HCT116 (cell line): ENCODE measurements at regions not wholly inside any gene's neighbourhood (a gene's known extent, or its start where the extent isn't known, plus 50 kb on each side); places are given as distances from the start of the nearest gene placed in this dataset.

Experiments
- ATAC-seq: fragments of 200-7000 bp; cut with Tn5 transposase; 2 replicates; pipeline ENCODE4 v1.9.1; 2020; ENCODE audit warnings: mild to moderate bottlenecking, moderate library complexity
- BruUV-seq: library from RNA; stranded (reverse); fragments of 400-500 nt; replicated peaks from 2 replicates; lab custom pipeline; 2021; lab: Mats Ljungman, UMichigan
- CTCF ChIA-PET: fragments of 300-600 bp; sonication (Branson Sonifier 250); formaldehyde crosslinking; loops from one replicate; lab custom pipeline; 2021; ENCODE audit warnings: antibody characterized with exemption; lab: Charles Lee
- POLR2A ChIA-PET: fragments of 300-600, 350-600 bp; sonication (Branson Sonifier 250); formaldehyde crosslinking; loops from one replicate; lab custom pipeline; 2021; ENCODE audit warnings: antibody characterized with exemption; lab: Charles Lee
- RAD21 ChIA-PET, 2 experiments: fragments of 300-600 bp; sonication (Branson Sonifier 250); formaldehyde crosslinking; loops; one replicate each; lab custom pipeline; 2023; ENCODE audit warnings: low total read pairs in 2 of 2; ENCODE audit not compliant: uncharacterized antibody in 2 of 2, unreplicated experiment in 2 of 2, low non-redundant PET in 1 of 2; lab: Charles Lee
- DNase-seq: peaks from one replicate; pipeline ENCODE4 v3.0.0-alpha.2; 2010; ENCODE audit warnings: low read depth, low spot score
- H2AFZ ChIP-seq: fragments of 200-600 bp; shearing (Covaris generic), sonication (generic); 2 replicates; pipeline ENCODE4 v1.6.1; 2017; ENCODE audit warnings: low read depth, mixed run types, mixed read lengths, antibody characterized with exemption, low read length; ENCODE audit not compliant: poor library complexity, severe bottlenecking
- H3K27ac ChIP-seq: 2 replicates; pipeline ENCODE4 v1.5.1; 2012; ENCODE audit warnings: low read depth, low read length
- H3K27me3 ChIP-seq: fragments of 200-600 bp; sonication (generic); 2 replicates; pipeline ENCODE4 v1.6.1; 2016; ENCODE audit warnings: mixed run types, low read length, mixed read lengths; ENCODE audit not compliant: insufficient read depth
- H3K36me3 ChIP-seq, 2 experiments: fragments of 200-500 bp in 1 of 2; fragments of 200-600 bp in 1 of 2; sonication (Bioruptor generic) in 1 of 2; sonication (generic) in 1 of 2; 2 replicates each; pipeline versions ENCODE4 v1.5.1 to v1.6.1; 2014 to 2016; ENCODE audit warnings: low read length in 2 of 2, inconsistent platforms in 1 of 2, mixed read lengths in 1 of 2, mixed run types in 1 of 2; ENCODE audit not compliant: insufficient read depth in 2 of 2, control insufficient read depth in 1 of 2
- H3K4me1 ChIP-seq, 2 experiments: fragments of 200-600 bp in 1 of 2; sonication (generic) in 1 of 2; 2 replicates each; pipeline versions ENCODE4 v1.5.1 to v1.6.1; 2012 to 2017; ENCODE audit warnings: low read length in 2 of 2, inconsistent platforms in 1 of 2, mild to moderate bottlenecking in 1 of 2, mixed read lengths in 1 of 2, mixed run types in 1 of 2, moderate library complexity in 1 of 2; ENCODE audit not compliant: insufficient read depth in 2 of 2, control insufficient read depth in 1 of 2
- H3K4me2 ChIP-seq: fragments of 200-600 bp; sonication (generic); 2 replicates; pipeline ENCODE4 v1.6.1; 2017; ENCODE audit warnings: mixed run types, low read length, mixed read lengths
- H3K4me3 ChIP-seq, 2 experiments: fragments of 200-600 bp in 1 of 2; sonication (generic) in 1 of 2; replicated peaks in 1 of 2; 2 replicates each; pipeline ENCODE4 v1.5.1; 2011 to 2016; ENCODE audit warnings: low read length in 2 of 2, control low read depth in 1 of 2, low read depth in 1 of 2, mild to moderate bottlenecking in 1 of 2, mixed read lengths in 1 of 2, mixed run types in 1 of 2
- H3K79me2 ChIP-seq: fragments of 200-600 bp; sonication (generic); 2 replicates; pipeline ENCODE4 v1.6.1; 2017; ENCODE audit warnings: mild to moderate bottlenecking, mixed run types, low read length, moderate library complexity, mixed read lengths; ENCODE audit not compliant: insufficient read depth
- H3K9ac ChIP-seq: fragments of 200-600 bp; sonication (generic); 2 replicates; pipeline ENCODE4 v1.6.1; 2016; ENCODE audit warnings: low read length, mixed read lengths
- H3K9me2 ChIP-seq: fragments of 200-600 bp; sonication (generic), shearing (Covaris generic); 2 replicates; pipeline ENCODE4 v1.6.1; 2017; ENCODE audit warnings: mixed run types, mild to moderate bottlenecking, moderate library complexity; ENCODE audit not compliant: insufficient read depth
- H3K9me3 ChIP-seq, 2 experiments: fragments of 200-500 bp in 1 of 2; fragments of 200-600 bp in 1 of 2; sonication (Bioruptor generic) in 1 of 2; sonication (generic) in 1 of 2; 2 replicates each; pipeline ENCODE4 v1.6.1; 2014 to 2017; ENCODE audit warnings: low read length in 2 of 2, mixed read lengths in 2 of 2, inconsistent platforms in 1 of 2, low read depth in 1 of 2, mild to moderate bottlenecking in 1 of 2, mixed run types in 1 of 2, moderate library complexity in 1 of 2; ENCODE audit not compliant: control insufficient read depth in 1 of 2, insufficient read depth in 1 of 2
- H4K20me1 ChIP-seq: fragments of 200-600 bp; sonication (generic), shearing (Covaris generic); 2 replicates; pipeline ENCODE4 v1.6.1; 2017; ENCODE audit warnings: mixed run types, mild to moderate bottlenecking, moderate library complexity; ENCODE audit not compliant: insufficient read depth
- ATF3 ChIP-seq: IDR thresholded peaks from 2 replicates; pipeline ENCODE4 v1.6.1; 2012
- CBX3 ChIP-seq: IDR thresholded peaks from 2 replicates; pipeline ENCODE4 v1.6.1; 2012; ENCODE audit warnings: low read depth
- CTCF ChIP-seq, 3 experiments: fragments of 200-600 bp in 1 of 3; sonication (generic) in 1 of 3; IDR thresholded peaks in 2 of 3; conservative IDR thresholded peaks in 1 of 3; 2 replicates each; pipeline ENCODE4 v1.5.1; 2012 to 2017; ENCODE audit warnings: low read depth in 2 of 3, low read length in 2 of 3, antibody characterized with exemption in 1 of 3, borderline replicate concordance in 1 of 3, control low read depth in 1 of 3, mild to moderate bottlenecking in 1 of 3, mixed read lengths in 1 of 3, mixed run types in 1 of 3, moderate library complexity in 1 of 3; ENCODE audit not compliant: insufficient read depth in 1 of 3
- EGR1 ChIP-seq: IDR thresholded peaks from 2 replicates; pipeline ENCODE4 v1.6.1; 2012; ENCODE audit warnings: low read depth
- ELF1 ChIP-seq: IDR thresholded peaks from 2 replicates; pipeline ENCODE4 v1.6.1; 2012; ENCODE audit warnings: low read depth, borderline replicate concordance
- EZH2 ChIP-seq: fragments of 200-600 bp; sonication (generic); IDR thresholded peaks from 2 replicates; pipeline ENCODE4 v1.6.1; 2017; ENCODE audit warnings: antibody characterized with exemption, mixed run types
- EZH2phosphoT487 ChIP-seq: fragments of 200-600 bp; IDR thresholded peaks from 2 replicates; pipeline ENCODE4 v1.6.1; 2018; ENCODE audit warnings: antibody characterized with exemption, borderline replicate concordance
- JUND ChIP-seq: IDR thresholded peaks from 2 replicates; pipeline ENCODE4 v1.6.1; 2012
- MAX ChIP-seq: IDR thresholded peaks from 2 replicates; pipeline ENCODE4 v1.6.1; 2012
- POLR2AphosphoS5 ChIP-seq: IDR thresholded peaks from 2 replicates; pipeline ENCODE4 v1.6.1; 2011; ENCODE audit warnings: mild to moderate bottlenecking, low read depth, low read length, moderate library complexity
- SP1 ChIP-seq: IDR thresholded peaks from 2 replicates; pipeline ENCODE4 v1.6.1; 2012; ENCODE audit warnings: low read depth
- SRF ChIP-seq: IDR thresholded peaks from 2 replicates; pipeline ENCODE4 v1.6.1; 2012; ENCODE audit warnings: low read depth
- TCF7L2 ChIP-seq: IDR thresholded peaks from 2 replicates; pipeline ENCODE4 v1.7.0; 2011; ENCODE audit warnings: borderline replicate concordance, inconsistent platforms; ENCODE audit not compliant: insufficient read depth, insufficient read length; ENCODE audit errors: extremely low read depth
- YY1 ChIP-seq: IDR thresholded peaks from 2 replicates; pipeline ENCODE4 v1.6.1; 2011; ENCODE audit warnings: low read length, low read depth, moderate library complexity, mild to moderate bottlenecking; ENCODE audit not compliant: insufficient replicate concordance; ENCODE audit errors: extremely low read depth
- ZFX ChIP-seq: fragments of 450-650 bp; IDR thresholded peaks from 2 replicates; pipeline ENCODE4 v1.6.1; 2017
- ZNF274 ChIP-seq: fragments of 200-500 bp; sonication (Bioruptor generic); IDR thresholded peaks from 2 replicates; pipeline ENCODE4 v1.6.1; 2014; ENCODE audit warnings: mild to moderate bottlenecking, low read depth, low read length, inconsistent platforms
- intact Hi-C: fragments of 100-400 bp; cut with micrococcal nuclease; formaldehyde crosslinking; loops from 2 replicates; pipeline ENCODE4 v1.10.0; 2022

- H3K4me1 ChIP-seq: no peaks in the 10 kb centered on the region
- ATAC-seq (no peak), DNase-seq (no peak)
- no peaks in the 10 kb centered on the region for H3K27me3 ChIP-seq
- ChIA-PET CTCF (no interaction called here), POLR2A (no interaction called here), RAD21 (no interaction called here)
- H3K9me2 ChIP-seq: no peaks in the 10 kb centered on the region
- H3K4me3 ChIP-seq: no peak overlapping the region
- no TSS peak for BruUV-seq
- H3K27ac ChIP-seq: no peak overlapping the region
- H3K9me3 ChIP-seq: no peaks in the 10 kb centered on the region
- H3K9ac ChIP-seq: no peak overlapping the region
- TF ChIP-seq EGR1: no peak
- TF ChIP-seq JUND: no peak
- TF ChIP-seq ELF1: no peak
- TF ChIP-seq ZNF274: no peak
- no peak for TF ChIP-seq POLR2AphosphoS5
- no peak for TF ChIP-seq MAX
- no peak for TF ChIP-seq TCF7L2
- no peak for TF ChIP-seq EZH2
- no peak for TF ChIP-seq EZH2phosphoT487
- no peaks in the 10 kb centered on the region for H4K20me1 ChIP-seq
- no peaks in the 10 kb centered on the region for H3K36me3 ChIP-seq
- no peak overlapping the region for H3K4me2 ChIP-seq
- intact Hi-C loops: no loop called here
- H3K79me2 ChIP-seq: no peaks in the 10 kb centered on the region
- H2AFZ ChIP-seq: no peak overlapping the region
Observed at GRCh38 chrX:3450881-3451570, 104.6 kb upstream of the MXRA5 start.

GRCh38 chrX:3449287-3449686 is 102.8 kb upstream of the MXRA5 start:
- Histone ChIP-seq H3K36me3 (no peaks in the 10 kb centered on the region), H3K4me3 (no peak overlapping the region), H3K27me3 (no peaks in the 10 kb centered on the region), H4K20me1 (no peaks in the 10 kb centered on the region), H3K4me2 (no peak overlapping the region), H3K79me2 (no peaks in the 10 kb centered on the region), H3K9me3 (no peaks in the 10 kb centered on the region), H3K4me1 (no peaks in the 10 kb centered on the region), H2AFZ (no peak overlapping the region), H3K9ac (no peak overlapping the region), H3K9me2 (no peaks in the 10 kb centered on the region), H3K27ac (no peak overlapping the region)
- no TSS peak for BruUV-seq
- DNase-seq: no peak
- ChIA-PET CTCF (no interaction called here), RAD21 (no interaction called here), POLR2A (no interaction called here)
- TF ChIP-seq JUND: no peak
- TF ChIP-seq TCF7L2: no peak
- TF ChIP-seq EZH2phosphoT487: no peak
- TF ChIP-seq CTCF (IDR thresholded peaks at IDR 0.05 in 2 of 3, conservative IDR thresholded peaks at IDR 0.05 in 1 of 3; ENCODE audit: borderline replicate concordance in 1 of 3, insufficient read depth in 1 of 3, low read depth in 2 of 3, low read length in 2 of 3): no peak
- no peak for TF ChIP-seq MAX
- no peak for TF ChIP-seq YY1
- TF ChIP-seq SRF: no peak
- no peak for TF ChIP-seq SP1
- no peak for TF ChIP-seq ZFX
- no peak for TF ChIP-seq EZH2
- no peak for TF ChIP-seq CBX3
- no peak for TF ChIP-seq EGR1
- no peak for TF ChIP-seq ATF3
- no peak for TF ChIP-seq ELF1
- intact Hi-C loops: no loop called here
- no peak for ATAC-seq
